NCI-H2107 treated with DMSO at 0.1 percent for 48 hours (cell line): ENCODE measurements at regions not wholly inside any gene's neighbourhood (a gene's known extent, or its start where the extent isn't known, plus 50 kb on each side); places are given as distances from the start of the nearest gene placed in this dataset.
A peak's percentile ranks its signal among the peaks of the same experiment; 100 is the strongest.

ENCODE experiments used
- DNase-seq: peaks from one replicate; lab custom pipeline; 2025; ENCODE audit not compliant: unreplicated experiment; lab: John Stamatoyannopoulos, UW

- no peak for DNase-seq
These were observed 223.4 kb upstream of the SLC24A2 start for GRCh38 chr9:20012232-20012631.

GRCh38 chr9:20009606-20010005 is 220.8 kb upstream of the SLC24A2 start:
- no peak for DNase-seq

GRCh38 chr9:20002011-20002410 is 213.2 kb upstream of the SLC24A2 start:
- DNase-seq, result no peak

GRCh38 chr9:20001058-20001457 is 212.2 kb upstream of the SLC24A2 start:
- no peak for DNase-seq

- DNase-seq, result no peak
These were observed 210.7 kb upstream of the SLC24A2 start for GRCh38 chr9:19999491-20000057.

GRCh38 chr9:19998823-19999455 is 210.1 kb upstream of the SLC24A2 start:
- no peak for DNase-seq

- no peak for DNase-seq
These were observed 209.3 kb upstream of the SLC24A2 start for GRCh38 chr9:19998153-19998552.

- no peak for DNase-seq
These were observed 206.8 kb upstream of the SLC24A2 start for GRCh38 chr9:19995619-19996018.

GRCh38 chr9:19994296-19994695 is 205.5 kb upstream of the SLC24A2 start:
- no peak for DNase-seq

GRCh38 chr9:19992556-19992955 is 203.7 kb upstream of the SLC24A2 start:
- DNase-seq, result no peak

- DNase-seq, result no peak
These were observed 200.4 kb upstream of the SLC24A2 start for GRCh38 chr9:19989213-19989612.

- no peak for DNase-seq
These were observed 199.4 kb upstream of the SLC24A2 start for GRCh38 chr9:19988281-19988680.

- no peak for DNase-seq
These were observed 196.2 kb upstream of the SLC24A2 start for GRCh38 chr9:19985081-19985480.

GRCh38 chr9:19976226-19976625 is 187.4 kb upstream of the SLC24A2 start:
- DNase-seq, result no peak

GRCh38 chr9:19975499-19975898 is 186.7 kb upstream of the SLC24A2 start:
- no peak for DNase-seq

GRCh38 chr9:19969721-19970120 is 180.9 kb upstream of the SLC24A2 start:
- no peak for DNase-seq

GRCh38 chr9:19967888-19968459 is 179.1 kb upstream of the SLC24A2 start:
- DNase-seq, result peak; percentile 5

- no peak for DNase-seq
These were observed 178.5 kb upstream of the SLC24A2 start for GRCh38 chr9:19967216-19967887.

- DNase-seq, result no peak
These were observed 176.5 kb upstream of the SLC24A2 start for GRCh38 chr9:19965336-19965735.

- DNase-seq, result no peak
These were observed 159.2 kb upstream of the SLC24A2 start for GRCh38 chr9:19947996-19948395.

- no peak for DNase-seq
These were observed 157.7 kb upstream of the SLC24A2 start for GRCh38 chr9:19946441-19947109.

GRCh38 chr9:19941874-19942273 is 153.0 kb upstream of the SLC24A2 start:
- DNase-seq, result no peak
